IMR-90 (cell line): ENCODE measurements at regions not wholly inside any gene's neighbourhood (a gene's known extent, or its start where the extent isn't known, plus 50 kb on each side); places are given as distances from the start of the nearest gene placed in this dataset.

Experiments
- ATAC-seq: fragments of 200-7000 bp; cut with Tn5 transposase; 2 replicates; pipeline ENCODE4 v1.9.1; 2020; ENCODE audit warnings: low read depth, mild to moderate bottlenecking, moderate library complexity
- BruUV-seq: library from RNA; stranded (reverse); fragments of 400-500 nt; replicated peaks from 2 replicates; lab custom pipeline; 2021; lab: Mats Ljungman, UMichigan
- CTCF ChIA-PET: fragments of 300-600 bp; formaldehyde crosslinking; extraction: SDS; loops from one replicate; lab custom pipeline; 2021; ENCODE audit warnings: antibody characterized with exemption; lab: Yijun Ruan, JAX
- POLR2A ChIA-PET: fragments of 300-600 bp; sonication (Branson Sonifier 250); formaldehyde crosslinking; loops from one replicate; lab custom pipeline; 2022; ENCODE audit warnings: antibody characterized with exemption; ENCODE audit not compliant: unreplicated experiment; lab: Charles Lee
- DNase-seq: peaks from one replicate; pipeline ENCODE4 v3.0.0; 2013
- H2AFZ ChIP-seq: replicated peaks from 2 replicates; pipeline ENCODE3; 2013; ENCODE audit warnings: low read length, mild to moderate bottlenecking; ENCODE audit not compliant: poor library complexity
- H2AK5ac ChIP-seq: 2 replicates; pipeline ENCODE4 v1.6.1; 2013; ENCODE audit warnings: low read depth, low read length, inconsistent platforms
- H2AK9ac ChIP-seq: replicated peaks from 2 replicates; pipeline ENCODE3; 2013; ENCODE audit warnings: mild to moderate bottlenecking, low read depth, low read length, moderate library complexity; ENCODE audit not compliant: poor library complexity
- H2BK120ac ChIP-seq: 2 replicates; pipeline ENCODE4 v1.6.1; 2013; ENCODE audit warnings: low read depth, low read length, inconsistent platforms
- H2BK15ac ChIP-seq: 3 replicates; pipeline ENCODE4 v1.6.1; 2013; ENCODE audit warnings: low read depth, low read length, inconsistent platforms
- H2BK20ac ChIP-seq: 2 replicates; pipeline ENCODE4 v1.6.1; 2013; ENCODE audit warnings: low read depth, mild to moderate bottlenecking, inconsistent platforms, low read length, moderate library complexity
- H2BK5ac ChIP-seq: 2 replicates; pipeline ENCODE4 v1.6.1; 2013; ENCODE audit warnings: mild to moderate bottlenecking, low read depth, low read length, inconsistent platforms; ENCODE audit not compliant: poor library complexity, severe bottlenecking
- H3K14ac ChIP-seq: replicated peaks from 2 replicates; pipeline ENCODE4 v1.6.1; 2013; ENCODE audit warnings: low read depth, low read length, inconsistent platforms
- H3K18ac ChIP-seq: 2 replicates; pipeline ENCODE4 v1.6.1; 2013; ENCODE audit warnings: low read depth, low read length, control low read depth
- H3K23ac ChIP-seq: 2 replicates; pipeline ENCODE4 v1.6.1; 2013; ENCODE audit warnings: low read depth, low read length, inconsistent platforms
- H3K27ac ChIP-seq: 2 replicates; pipeline ENCODE4 v1.5.1; 2013; ENCODE audit warnings: mild to moderate bottlenecking, control low read depth, low read length; ENCODE audit not compliant: insufficient read depth
- H3K27me3 ChIP-seq: 2 replicates; pipeline ENCODE4 v1.6.1; 2013; ENCODE audit warnings: low read length; ENCODE audit not compliant: control insufficient read depth, insufficient read depth
- H3K36me3 ChIP-seq: 2 replicates; pipeline ENCODE4 v1.6.1; 2013; ENCODE audit warnings: low read length, mixed read lengths; ENCODE audit not compliant: control insufficient read depth, insufficient read depth
- H3K4ac ChIP-seq: 2 replicates; pipeline ENCODE4 v1.6.1; 2013; ENCODE audit warnings: low read depth, low read length, inconsistent platforms
- H3K4me1 ChIP-seq: 2 replicates; pipeline ENCODE4 v1.6.1; 2013; ENCODE audit warnings: low read length, mixed read lengths; ENCODE audit not compliant: control insufficient read depth, insufficient read depth
- H3K4me2 ChIP-seq: 2 replicates; pipeline ENCODE4 v1.6.1; 2013; ENCODE audit warnings: low read depth, mild to moderate bottlenecking, control low read depth, low read length, moderate library complexity
- H3K4me3 ChIP-seq: 2 replicates; pipeline ENCODE4 v1.5.1; 2013; ENCODE audit warnings: low read depth, mild to moderate bottlenecking, control low read depth, low read length, moderate library complexity; ENCODE audit not compliant: insufficient read depth
- H3K56ac ChIP-seq: 2 replicates; pipeline ENCODE4 v1.6.1; 2013; ENCODE audit warnings: low read length, inconsistent platforms; ENCODE audit not compliant: insufficient read depth; ENCODE audit errors: extremely low read depth
- H3K79me1 ChIP-seq, 2 experiments: 2 replicates each; pipeline ENCODE4 v1.6.1; 2013; ENCODE audit warnings: low read length in 2 of 2, inconsistent platforms in 1 of 2, low read depth in 1 of 2
- H3K9ac ChIP-seq: 2 replicates; pipeline ENCODE4 v1.6.1; 2013; ENCODE audit warnings: low read depth, low read length, control low read depth
- H3K9me1 ChIP-seq: 2 replicates; pipeline ENCODE4 v1.6.1; 2013; ENCODE audit warnings: low read length, inconsistent platforms; ENCODE audit not compliant: insufficient read depth
- H3K9me3 ChIP-seq: 2 replicates; pipeline ENCODE4 v1.6.1; 2013; ENCODE audit warnings: low read length; ENCODE audit not compliant: control insufficient read depth, insufficient read depth
- H4K20me1 ChIP-seq: 2 replicates; pipeline ENCODE4 v1.6.1; 2013; ENCODE audit warnings: low read length, inconsistent platforms; ENCODE audit not compliant: insufficient read depth
- H4K5ac ChIP-seq: 2 replicates; pipeline ENCODE4 v1.6.1; 2013; ENCODE audit warnings: mild to moderate bottlenecking, low read depth, low read length, control low read depth
- H4K8ac ChIP-seq, 2 experiments: 2 replicates each; pipeline ENCODE4 v1.6.1; 2013; ENCODE audit warnings: low read depth in 2 of 2, low read length in 2 of 2, control low read depth in 1 of 2, inconsistent platforms in 1 of 2
- H4K91ac ChIP-seq: 2 replicates; pipeline ENCODE4 v1.6.1; 2013; ENCODE audit warnings: low read depth, low read length, inconsistent platforms; ENCODE audit not compliant: insufficient read depth
- BHLHE40 ChIP-seq: fragments of 150-350 bp; IDR thresholded peaks from 2 replicates; pipeline ENCODE4 v1.6.1; 2016; ENCODE audit warnings: mild to moderate bottlenecking, low read depth, low read length
- CTCF ChIP-seq: conservative IDR thresholded peaks from 2 replicates; pipeline ENCODE4 v1.5.1; 2012; ENCODE audit warnings: mild to moderate bottlenecking, low read depth, low read length, improper control_type of control experiment
- ELK1 ChIP-seq: fragments of 150-350 bp; IDR thresholded peaks from 2 replicates; pipeline ENCODE4 v1.6.1; 2016; ENCODE audit warnings: low read depth, mild to moderate bottlenecking, low read length, moderate library complexity, borderline replicate concordance
- FOS ChIP-seq: fragments of 150-350 bp; IDR thresholded peaks from 2 replicates; pipeline ENCODE4 v1.6.1; 2016; ENCODE audit warnings: low read depth, low read length
- MAFK ChIP-seq: IDR thresholded peaks from 2 replicates; pipeline ENCODE4 v1.6.1; 2012; ENCODE audit warnings: low read depth, low read length, improper control_type of control experiment
- MAZ ChIP-seq: IDR thresholded peaks from 2 replicates; pipeline ENCODE4 v1.6.1; 2012; ENCODE audit warnings: low read depth, mild to moderate bottlenecking, low read length, improper control_type of control experiment, moderate library complexity, borderline replicate concordance
- MXI1 ChIP-seq: IDR thresholded peaks from 2 replicates; pipeline ENCODE4 v1.6.1; 2012; ENCODE audit warnings: low read depth, mild to moderate bottlenecking, low read length, moderate library complexity, borderline replicate concordance
- NFE2L2 ChIP-seq: fragments of 150-350 bp; IDR thresholded peaks from 2 replicates; pipeline ENCODE4 v1.6.1; 2016; ENCODE audit warnings: low read depth, mild to moderate bottlenecking, low read length
- POLR2A ChIP-seq: IDR thresholded peaks from 2 replicates; pipeline ENCODE4 v1.6.1; 2012; ENCODE audit warnings: mild to moderate bottlenecking, low read depth, low read length
- RAD21 ChIP-seq: IDR thresholded peaks from 2 replicates; pipeline ENCODE4 v1.6.1; 2012; ENCODE audit warnings: low read length, improper control_type of control experiment
- RCOR1 ChIP-seq: IDR thresholded peaks from 2 replicates; pipeline ENCODE4 v1.6.1; 2012; ENCODE audit warnings: mild to moderate bottlenecking, low read length, improper control_type of control experiment; ENCODE audit not compliant: insufficient replicate concordance
- SMC3 ChIP-seq: fragments of 150-350 bp; IDR thresholded peaks from 2 replicates; pipeline ENCODE4 v1.6.1; 2016; ENCODE audit warnings: low read depth, mild to moderate bottlenecking, antibody characterized with exemption, low read length, moderate library complexity
- USF2 ChIP-seq: fragments of 150-350 bp; IDR thresholded peaks from 2 replicates; pipeline ENCODE4 v1.6.1; 2017; ENCODE audit warnings: mild to moderate bottlenecking, antibody characterized with exemption, low read length, low read depth
- WGBS, 2 experiments: methylation state at CpG; one replicate each; pipeline versions ENCODE4 v1.1.5 to v1.1.7; 2013; ENCODE audit warnings: missing lambda C conversion rate in 2 of 2; ENCODE audit not compliant: insufficient read length in 1 of 2; ENCODE audit errors: extremely low coverage in 2 of 2; 5-methylcytosine and 5-hydroxymethylcytosine counted together
- dilution Hi-C: fragments of 300-500 bp; cut with HindIII; formaldehyde crosslinking; loops from one replicate; pipeline ENCODE4 v1.14.3; 2018; ENCODE audit warnings: low sequenced_read_pairs; ENCODE audit not compliant: unreplicated experiment
- in situ Hi-C: fragments of 300-500 bp; cut with MboI; formaldehyde crosslinking; loops from 3 replicates; pipeline ENCODE4 v1.14.3; 2019; ENCODE audit warnings: low sequenced_read_pairs, inconsistent platforms, mixed read lengths
- intact Hi-C: fragments of 100-400 bp; cut with micrococcal nuclease; formaldehyde crosslinking; loops from 2 replicates; pipeline ENCODE4 v1.10.0; 2022

- intact Hi-C loops (no loop called here), dilution Hi-C loops (no loop called here), in situ Hi-C loops (no loop called here)
- no peak for DNase-seq
- no peak overlapping the region for H2BK20ac ChIP-seq
- H3K9ac ChIP-seq = no peak overlapping the region
- H2AK9ac ChIP-seq = no peak overlapping the region
- H2BK15ac ChIP-seq = no peak overlapping the region
- H3K4me2 ChIP-seq = no peak overlapping the region
- no peak for ATAC-seq
- H3K23ac ChIP-seq = no peak overlapping the region
- H3K9me3 ChIP-seq = no peaks in the 10 kb centered on the region
- H3K18ac ChIP-seq = no peak overlapping the region
- H4K8ac ChIP-seq = no peak overlapping the region
- no peak overlapping the region for H2BK120ac ChIP-seq
- H4K91ac ChIP-seq = no peak overlapping the region
- H4K20me1 ChIP-seq = no peaks in the 10 kb centered on the region
- no peaks in the 10 kb centered on the region for H3K79me1 ChIP-seq
- peaks cover 11% of the 10 kb centered on the region for H3K27me3 ChIP-seq
- no peak overlapping the region for H3K14ac ChIP-seq
- 100% methylated on average over 2 of the region's 3 CpGs; no CpG with 5 or more reads in 1 of the 2 experiments for WGBS, 2 experiments
- H3K56ac ChIP-seq = no peak overlapping the region
- CTCF ChIA-PET = no interaction called here
- BruUV-seq = no TSS peak
- no peak overlapping the region for H3K27ac ChIP-seq
- no peak overlapping the region for H2AK5ac ChIP-seq
- H4K5ac ChIP-seq = no peak overlapping the region
- no peaks in the 10 kb centered on the region for H3K4me1 ChIP-seq
- no peaks in the 10 kb centered on the region for H3K36me3 ChIP-seq
- TF ChIP-seq MAZ (no peak), MAFK (no peak), MXI1 (no peak), SMC3 (no peak), USF2 (no peak), NFE2L2 (no peak), FOS (no peak), RCOR1 (no peak), CTCF (no peak), BHLHE40 (no peak), POLR2A (no peak), RAD21 (no peak), ELK1 (no peak)
- no peak overlapping the region for H2AFZ ChIP-seq
- H3K4me3 ChIP-seq = no peak overlapping the region
- no peaks in the 10 kb centered on the region for H3K9me1 ChIP-seq
- POLR2A ChIA-PET = no interaction called here
- no peak overlapping the region for H3K4ac ChIP-seq
- H2BK5ac ChIP-seq = no peak overlapping the region
These were observed 163.3 kb upstream of the BMP2 start for GRCh38 chr20:6604179-6604578.
